GM12875 (cell line): ENCODE measurements at regions not wholly inside any gene's neighbourhood (a gene's known extent, or its start where the extent isn't known, plus 50 kb on each side); places are given as distances from the start of the nearest gene placed in this dataset.

Source experiments
- H3K4me3 ChIP-seq: one replicate; pipeline ENCODE4 v1.5.1; 2011; ENCODE audit warnings: low read depth, low read length, control low read depth
- CTCF ChIP-seq: IDR thresholded peaks from 2 replicates; pipeline ENCODE4 v1.5.1; 2011; ENCODE audit warnings: low read depth, mild to moderate bottlenecking, control low read depth, inconsistent platforms, low read length, moderate library complexity, borderline replicate concordance; ENCODE audit not compliant: insufficient read depth

GRCh38 chr3:117417411-117417810 lies 707.8 kb downstream of the TUSC7 start:
- no peak overlapping the region for H3K4me3 ChIP-seq
- TF ChIP-seq CTCF, result no peak

GRCh38 chr3:117427081-117427480 lies 717.5 kb downstream of the TUSC7 start:
- TF ChIP-seq CTCF, result no peak
- no peak overlapping the region for H3K4me3 ChIP-seq

- TF ChIP-seq CTCF, result no peak
- no peak overlapping the region for H3K4me3 ChIP-seq
These were observed 723.8 kb downstream of the TUSC7 start for GRCh38 chr3:117433427-117433826.

- H3K4me3 ChIP-seq, result no peak overlapping the region
- no peak for TF ChIP-seq CTCF
These were observed 725.3 kb downstream of the TUSC7 start for GRCh38 chr3:117434661-117435412.

- no peak overlapping the region for H3K4me3 ChIP-seq
- TF ChIP-seq CTCF, result no peak
These were observed 725.9 kb downstream of the TUSC7 start for GRCh38 chr3:117435506-117435905.

- no peak overlapping the region for H3K4me3 ChIP-seq
- no peak for TF ChIP-seq CTCF
These were observed 730.2 kb downstream of the TUSC7 start for GRCh38 chr3:117439812-117440211.

GRCh38 chr3:117441851-117442250 lies 732.3 kb downstream of the TUSC7 start:
- TF ChIP-seq CTCF, result no peak
- no peak overlapping the region for H3K4me3 ChIP-seq
